MM.1S (cell line): ENCODE measurements at regions not wholly inside any gene's neighbourhood (a gene's known extent, or its start where the extent isn't known, plus 50 kb on each side); places are given as distances from the start of the nearest gene placed in this dataset.

ENCODE experiments used
- CTCF ChIP-seq: fragments of 300-600 bp; sonication (generic); IDR thresholded peaks from 2 replicates; pipeline ENCODE4 v1.5.1; 2016; ENCODE audit warnings: antibody characterized with exemption, low read length, mixed read lengths
- EZH2 ChIP-seq: fragments of 300-600 bp; sonication (generic); optimal IDR thresholded peaks from 2 replicates; pipeline ENCODE3; 2017; ENCODE audit warnings: low read depth, mild to moderate bottlenecking, antibody characterized with exemption, low read length, mixed read lengths

DNA sequence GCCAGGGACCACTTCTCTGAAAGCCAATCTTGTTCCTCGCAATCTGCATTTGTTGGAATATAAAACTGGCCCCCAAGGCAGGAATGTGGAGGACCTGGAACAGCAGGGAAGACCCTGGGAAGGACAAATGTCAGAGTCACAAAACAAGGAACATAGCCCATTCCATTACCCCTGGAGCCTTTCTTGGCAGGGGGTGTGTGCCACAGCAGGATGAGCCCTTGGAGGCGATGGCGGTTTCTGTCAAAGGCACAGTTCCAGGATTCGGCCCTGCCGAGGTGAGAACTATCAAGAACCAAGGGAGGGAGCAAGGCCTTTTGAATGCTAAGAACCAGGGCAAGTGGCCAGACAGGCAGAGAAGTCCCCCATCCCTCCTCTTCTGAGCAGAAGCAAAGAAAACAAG lies 204.3 kb downstream of the TRIM29 start:
- TF ChIP-seq EZH2 (no peak), CTCF (no peak)
